Renal pelvis (tissue), 1 donor: ENCODE measurements at regions not wholly inside any gene's neighbourhood (a gene's known extent, or its start where the extent isn't known, plus 50 kb on each side); places are given as distances from the start of the nearest gene placed in this dataset.

Source experiments
- DNase-seq: peaks from one replicate; pipeline ENCODE4 v3.0.0-alpha.2; 2013

DNA sequence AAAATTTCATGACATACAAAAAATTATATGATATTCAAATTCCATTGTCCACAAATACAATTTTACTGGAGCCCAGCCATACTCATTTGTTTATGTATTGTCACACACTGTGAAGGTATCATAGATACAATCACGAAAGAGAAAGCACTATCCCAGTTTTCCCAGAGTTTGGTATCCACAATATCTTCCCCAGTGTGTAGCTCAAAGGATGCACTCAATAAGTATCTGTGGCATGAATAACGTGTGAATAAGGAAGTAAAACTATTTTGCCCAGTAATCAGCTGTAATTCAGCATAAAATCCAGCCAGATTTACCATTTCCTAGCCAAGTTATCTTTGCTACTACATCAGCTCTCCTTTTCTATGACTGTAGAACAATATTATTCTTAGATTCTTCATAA is 131.3 kb upstream of the KCNMB2 start:
- no peak for DNase-seq

DNA sequence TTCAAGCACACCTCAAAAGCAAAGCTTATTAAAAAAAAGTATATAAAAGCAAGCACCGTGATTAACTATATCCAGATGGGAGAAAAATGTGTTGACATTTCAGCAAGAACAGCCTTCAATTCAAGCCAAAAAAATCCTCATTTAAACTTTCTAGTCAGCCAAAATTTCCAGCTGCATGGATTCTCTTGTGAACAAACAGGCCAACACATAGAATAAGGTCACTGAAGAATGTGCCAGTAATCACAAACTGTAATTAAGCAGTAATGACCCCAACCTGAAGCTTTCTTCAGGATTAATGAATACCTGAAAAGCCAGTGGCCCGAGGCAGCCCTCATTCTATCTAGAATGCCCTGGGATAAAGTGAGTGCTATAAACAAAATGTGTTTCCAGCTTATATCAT is 130.7 kb upstream of the KCNMB2 start:
- peak; percentile 73 for DNase-seq

DNA sequence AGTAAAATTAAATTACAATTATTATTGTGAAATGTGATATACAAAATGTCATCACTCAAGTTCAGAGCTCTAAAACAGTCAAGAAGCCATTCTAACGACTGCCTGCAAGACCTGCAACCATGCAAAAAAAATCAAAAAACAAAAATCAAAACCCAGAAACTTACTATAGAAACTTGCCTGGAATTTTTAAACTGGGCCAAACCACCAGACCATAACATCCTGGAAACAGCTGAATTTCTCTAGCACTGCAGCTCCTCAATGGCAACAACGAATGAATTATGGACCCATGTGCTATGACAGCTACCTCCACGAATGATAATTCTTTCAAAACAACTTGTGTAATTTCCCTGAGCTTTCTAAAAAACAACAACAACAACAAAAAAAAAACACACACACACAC is 130.0 kb upstream of the KCNMB2 start:
- DNase-seq: no peak

DNA sequence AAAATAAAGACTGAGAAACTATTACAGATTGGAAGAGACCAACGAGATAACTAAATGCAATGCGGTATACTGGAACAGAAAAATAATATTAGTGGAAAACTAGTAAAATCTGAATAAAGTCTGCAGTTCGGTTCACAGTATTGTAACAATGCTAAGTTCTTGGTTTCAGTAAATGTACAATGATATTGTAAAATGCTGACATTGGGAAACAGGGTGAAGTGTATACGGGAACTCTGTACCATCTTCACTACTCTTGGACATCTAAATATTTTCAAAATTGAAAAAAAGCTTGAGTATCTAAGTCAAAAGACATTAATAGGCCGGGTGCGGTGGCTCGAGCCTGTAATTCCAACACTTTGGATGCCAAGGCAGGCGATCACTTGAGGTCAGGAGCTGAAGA is 120.9 kb upstream of the KCNMB2 start:
- no peak for DNase-seq

DNA sequence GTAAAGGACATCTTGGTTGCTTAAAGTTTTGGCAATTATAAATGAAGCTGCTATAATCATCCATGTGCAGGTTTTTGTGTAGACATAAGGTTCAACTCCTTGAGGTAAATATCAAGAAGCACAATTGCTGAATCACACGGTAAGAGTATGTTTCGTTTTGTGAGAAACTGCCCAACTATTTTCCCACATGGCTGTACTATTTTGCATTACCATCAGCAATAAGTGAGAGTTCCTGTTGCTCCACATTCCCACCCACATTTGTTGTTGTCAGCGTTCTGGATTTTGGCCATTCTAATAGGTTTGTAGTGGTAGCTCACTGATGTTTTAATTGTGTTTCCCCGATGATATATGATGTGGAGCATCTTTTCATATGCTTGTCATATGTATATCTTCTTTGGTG is 118.5 kb upstream of the KCNMB2 start:
- DNase-seq: no peak

DNA sequence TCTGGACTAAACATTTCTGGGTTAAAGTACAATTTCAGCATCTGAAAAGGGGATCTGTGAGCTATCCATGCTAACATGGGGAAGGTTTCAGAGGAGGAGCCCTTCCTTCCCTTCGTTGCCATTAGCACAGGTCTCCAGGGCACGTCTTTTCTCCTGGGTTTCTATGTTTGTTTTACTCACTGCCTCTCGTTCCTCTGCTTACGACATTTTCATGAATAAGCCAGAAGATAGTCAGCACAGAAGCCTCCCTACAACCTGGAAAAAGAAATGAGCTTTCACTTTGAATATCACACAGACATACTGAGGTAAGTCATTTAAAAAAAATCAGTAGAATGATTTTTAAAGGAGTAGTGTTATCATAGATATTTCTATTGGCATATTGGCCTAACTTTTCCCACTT is 117.2 kb upstream of the KCNMB2 start:
- DNase-seq: no peak

DNA sequence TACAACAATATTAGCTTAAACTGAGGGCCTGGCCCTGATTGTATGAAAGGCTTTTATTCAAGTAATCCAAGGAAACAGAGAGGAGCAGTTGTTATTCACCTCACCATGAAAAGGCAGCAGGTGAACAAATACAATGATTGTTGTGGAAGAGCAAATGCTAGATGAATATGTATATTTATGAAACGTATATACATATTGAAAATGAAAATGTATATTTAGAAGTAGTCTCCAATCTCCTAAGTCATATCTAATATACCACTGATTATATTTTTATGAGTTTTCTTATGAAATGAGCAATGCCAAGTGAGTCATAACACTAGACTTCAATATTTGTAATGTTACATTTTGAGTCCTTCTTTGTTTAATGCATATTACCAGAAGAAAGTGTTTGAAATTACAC is 116.2 kb upstream of the KCNMB2 start:
- no peak for DNase-seq

DNA sequence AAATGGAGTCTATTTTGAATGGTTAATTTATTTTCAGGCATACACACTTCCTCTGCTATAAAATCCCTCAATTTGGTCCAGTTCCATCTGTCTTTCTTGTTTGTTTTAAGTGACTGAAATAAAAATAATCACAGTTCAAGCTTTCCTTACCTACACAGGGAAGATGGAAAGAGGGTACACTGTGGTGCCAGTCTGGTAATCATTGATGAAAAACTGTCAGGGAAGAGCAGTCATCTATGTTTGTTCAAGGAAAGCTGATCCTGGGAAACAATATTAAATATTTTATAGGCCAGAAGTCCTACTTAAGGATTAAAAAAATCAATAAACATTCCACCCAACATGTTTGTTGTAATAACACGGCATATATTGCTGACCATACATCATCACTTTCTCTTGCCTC is 115.2 kb upstream of the KCNMB2 start:
- peak; percentile 42 for DNase-seq

DNA sequence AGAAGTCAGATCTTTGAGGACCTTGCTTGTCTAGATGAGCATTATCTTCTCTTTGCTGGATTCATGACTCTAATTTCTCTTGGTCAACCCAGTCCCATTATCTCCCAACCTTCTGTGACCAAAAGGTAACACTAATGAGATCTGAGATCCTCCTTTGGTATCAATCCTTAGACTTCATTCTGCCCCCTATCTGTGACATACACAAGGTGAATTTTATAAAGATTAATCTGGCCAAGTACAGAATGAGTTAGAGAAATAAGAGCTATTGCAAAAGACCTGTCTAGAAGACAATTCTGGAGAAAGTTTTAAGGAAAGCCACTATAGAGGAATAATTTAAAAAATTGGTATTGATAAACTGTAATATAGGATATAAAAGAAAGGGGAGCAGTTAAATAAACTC is 113.8 kb upstream of the KCNMB2 start:
- no peak for DNase-seq

DNA sequence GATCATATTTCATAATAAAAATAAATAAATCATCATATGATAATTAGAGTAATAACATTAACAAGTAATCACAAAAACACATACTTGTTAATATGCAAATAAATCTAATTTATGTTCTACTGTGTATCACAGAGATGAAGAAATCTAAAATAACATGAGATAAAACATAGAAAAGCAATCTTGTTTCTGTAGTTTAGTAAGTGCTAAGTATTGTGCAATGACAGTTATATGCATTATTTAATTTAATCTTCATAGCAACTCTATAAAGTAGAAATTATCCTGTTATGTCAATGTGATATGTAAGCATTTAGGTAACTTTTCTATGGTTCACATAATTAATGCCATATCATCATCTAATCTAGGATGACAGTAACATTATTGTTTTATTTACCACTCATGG is 108.2 kb upstream of the KCNMB2 start:
- DNase-seq: no peak

DNA sequence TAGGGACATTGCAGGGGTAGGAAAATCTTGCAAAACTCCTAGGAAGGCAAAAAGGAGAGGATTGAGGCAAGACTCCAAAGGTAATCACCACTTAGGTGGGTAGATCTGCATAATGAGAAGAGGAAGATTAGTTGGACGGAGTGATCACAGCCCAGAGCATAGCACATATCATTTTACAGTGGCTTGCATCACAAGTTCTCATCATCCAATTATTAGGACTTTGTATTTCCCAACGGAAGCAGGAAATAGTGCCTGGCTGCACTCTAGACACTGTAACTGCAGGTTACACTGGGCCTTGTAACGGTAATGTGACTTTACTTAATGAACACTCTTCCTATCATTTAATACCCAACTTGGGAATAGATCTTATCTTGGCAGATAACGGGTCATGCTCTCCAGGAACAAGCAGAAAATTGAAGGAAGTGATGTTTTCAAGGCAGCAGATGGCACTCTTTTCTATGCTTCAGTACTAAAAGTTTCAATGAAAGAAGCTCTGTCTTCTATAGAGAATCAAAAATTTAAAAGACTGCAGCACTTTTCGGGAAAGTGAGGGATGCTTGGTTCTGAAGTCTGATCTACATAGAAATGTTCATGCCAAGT is 101.9 kb upstream of the KCNMB2 start:
- no peak for DNase-seq

DNA sequence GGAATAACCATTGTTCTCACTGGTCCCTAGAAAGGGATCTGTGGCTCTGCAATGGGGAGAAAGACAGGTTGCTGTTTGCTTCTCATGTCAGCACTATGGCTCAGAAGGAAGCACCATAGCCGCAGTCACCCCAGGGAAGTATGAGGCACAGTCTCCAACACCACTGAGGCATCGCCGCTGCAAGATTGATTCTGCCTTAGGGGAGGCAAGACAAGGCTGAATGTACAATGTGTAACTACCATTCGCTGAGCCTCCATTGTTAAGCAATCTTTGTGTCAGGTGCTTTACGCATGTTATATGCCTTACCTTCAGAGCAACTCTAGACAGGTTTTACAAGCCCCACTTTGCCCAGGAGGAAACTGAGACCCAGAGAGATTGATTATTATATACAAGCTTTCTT is 100.7 kb upstream of the KCNMB2 start:
- no peak for DNase-seq

DNA sequence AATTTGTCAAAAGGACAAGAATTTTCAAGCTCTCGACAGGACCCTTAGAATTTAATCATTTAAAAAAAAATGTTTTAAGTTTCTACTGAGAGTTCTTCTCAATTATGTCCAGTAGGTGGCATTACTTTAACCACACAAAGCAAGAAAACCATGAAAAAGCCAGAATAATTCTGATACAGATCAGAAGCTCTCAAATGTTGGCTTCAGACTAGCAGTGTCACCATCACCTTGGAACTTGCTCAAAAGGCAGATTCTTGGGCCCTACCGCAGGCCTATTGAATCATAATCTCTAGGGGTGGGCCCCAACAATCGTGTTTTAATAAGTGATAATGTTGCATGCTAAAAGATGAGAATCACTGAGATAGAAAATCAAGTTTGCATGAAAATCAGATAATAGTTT is 99.5 kb upstream of the KCNMB2 start:
- DNase-seq: peak; percentile 33

DNA sequence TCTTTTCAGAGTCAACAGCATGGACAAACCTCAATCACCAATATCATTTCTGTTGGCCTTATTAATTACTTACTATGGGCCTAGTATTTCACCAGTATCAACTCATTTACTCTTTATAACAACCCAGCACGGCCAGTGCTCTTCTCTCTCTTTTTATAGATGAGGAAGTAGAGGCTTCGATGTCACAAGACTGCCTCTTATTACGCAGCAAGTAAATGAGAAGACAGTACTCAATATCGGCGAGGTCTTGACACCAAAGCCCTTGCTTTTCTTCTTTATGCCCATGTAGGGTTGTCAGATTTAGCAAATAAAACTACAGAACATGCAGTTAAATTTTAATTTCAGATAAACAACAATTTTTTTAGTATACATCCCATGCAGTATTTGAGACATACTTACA is 99.0 kb upstream of the KCNMB2 start:
- no peak for DNase-seq

DNA sequence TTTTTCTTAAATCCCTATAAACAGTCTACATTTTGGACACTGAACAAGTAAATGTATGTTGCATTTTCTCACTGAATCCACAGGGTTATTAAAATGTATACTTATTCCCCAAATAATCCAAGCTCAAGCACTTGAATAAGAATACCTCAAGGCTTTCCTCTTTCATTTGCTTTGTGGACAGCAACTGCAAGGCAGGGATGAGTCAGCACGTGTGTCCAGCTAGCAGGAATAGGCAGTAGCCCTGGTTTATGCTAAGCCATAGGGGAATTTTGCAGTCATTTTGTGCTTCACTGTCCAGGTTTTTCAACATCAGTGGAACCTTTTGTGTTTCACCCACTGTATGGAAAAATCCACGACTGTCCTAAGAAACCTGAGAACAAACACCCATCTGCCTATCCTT is 96.7 kb upstream of the KCNMB2 start:
- DNase-seq: no peak

DNA sequence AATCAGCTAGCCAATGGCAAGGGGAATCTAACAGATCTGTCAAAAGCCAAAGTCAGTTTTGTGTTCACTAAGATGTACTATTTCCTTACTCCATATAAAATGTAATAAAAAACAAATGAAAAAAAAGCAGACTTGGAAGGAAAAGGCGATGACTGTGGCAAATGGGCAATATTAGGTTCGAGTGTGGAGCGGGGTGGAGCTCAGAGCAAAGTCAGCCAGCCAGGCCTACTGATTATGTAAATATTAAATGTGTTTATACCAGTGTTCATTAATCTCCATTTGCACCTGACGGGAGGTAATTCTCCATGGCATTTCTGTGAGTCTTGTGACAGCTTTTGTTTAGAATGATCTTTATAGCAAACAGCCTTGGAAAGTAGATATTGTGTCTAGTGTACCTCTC is 96.2 kb upstream of the KCNMB2 start:
- no peak for DNase-seq

DNA sequence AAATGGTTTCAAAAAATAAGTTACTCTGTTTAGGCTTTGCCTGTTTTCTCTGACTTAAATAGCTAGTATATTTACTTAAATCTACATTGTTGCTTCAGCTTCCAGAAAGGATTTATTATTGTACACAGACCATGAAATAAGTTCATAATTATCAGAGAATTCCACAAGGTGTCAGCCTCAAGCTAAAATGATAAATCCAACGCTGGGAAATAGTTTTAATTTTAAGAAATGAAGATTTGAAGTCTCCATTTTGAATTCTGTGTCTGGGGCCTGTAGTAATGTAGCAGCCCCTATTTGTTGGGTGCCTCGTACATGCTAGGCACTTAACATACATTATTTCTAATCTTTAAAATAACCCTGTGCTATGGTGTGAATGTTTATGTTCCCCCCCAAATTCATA is 92.6 kb upstream of the KCNMB2 start:
- DNase-seq: no peak

DNA sequence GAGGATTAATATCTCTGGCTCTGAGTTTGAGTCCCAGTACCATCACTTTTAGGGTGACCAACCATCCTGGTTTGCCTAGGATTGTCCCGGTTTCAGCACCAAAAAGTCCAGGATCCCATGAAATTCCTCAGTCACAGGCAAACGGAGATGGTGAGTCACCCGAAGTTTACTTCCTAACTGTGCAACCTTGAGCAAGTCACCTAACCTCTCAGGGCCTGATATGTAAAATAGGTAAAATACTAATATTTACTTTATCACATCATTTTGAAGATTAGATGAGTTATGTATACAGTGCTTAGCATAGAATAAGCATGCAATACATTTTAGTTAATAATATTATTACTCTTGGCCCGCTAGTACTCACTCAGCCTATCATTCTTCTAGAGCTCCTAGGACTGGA is 91.1 kb upstream of the KCNMB2 start:
- no peak for DNase-seq

DNA sequence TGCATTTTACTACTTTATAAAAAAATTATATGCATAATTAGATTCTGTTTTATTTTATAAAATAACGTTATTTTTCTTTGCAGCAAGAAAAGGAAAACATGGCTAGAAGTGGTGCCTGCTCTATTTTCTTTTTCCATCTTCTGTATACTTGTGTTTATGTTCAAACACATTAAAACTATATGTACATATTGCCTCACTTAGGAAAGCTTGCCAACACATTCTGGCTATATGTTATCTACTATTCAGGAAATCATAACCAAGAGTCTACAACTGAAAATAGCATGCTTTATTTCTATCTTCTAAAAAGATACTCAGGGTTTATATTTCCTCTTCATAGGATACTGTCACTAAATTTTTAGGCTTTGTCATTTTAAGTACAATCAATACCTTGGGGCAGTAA is 90.2 kb upstream of the KCNMB2 start:
- DNase-seq: no peak

DNA sequence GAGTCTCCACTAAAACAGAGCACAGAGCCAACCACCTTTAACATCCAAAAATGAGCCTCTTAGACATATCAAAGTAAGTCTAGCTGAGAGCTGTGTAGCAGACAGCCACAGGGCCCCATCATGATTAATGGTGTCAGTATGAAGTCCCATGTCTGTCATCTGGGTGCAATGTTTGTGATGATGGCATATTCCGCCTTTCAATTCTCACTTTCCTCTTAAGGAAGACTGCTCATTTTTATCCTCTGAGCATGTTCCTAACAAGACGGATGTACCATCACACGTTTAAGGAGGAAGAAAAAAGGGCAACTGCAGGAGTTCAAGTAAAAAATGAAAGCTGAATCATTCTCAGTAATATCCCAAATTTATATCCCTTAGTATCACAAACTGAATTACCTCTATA is 85.8 kb upstream of the KCNMB2 start:
- DNase-seq: no peak

DNA sequence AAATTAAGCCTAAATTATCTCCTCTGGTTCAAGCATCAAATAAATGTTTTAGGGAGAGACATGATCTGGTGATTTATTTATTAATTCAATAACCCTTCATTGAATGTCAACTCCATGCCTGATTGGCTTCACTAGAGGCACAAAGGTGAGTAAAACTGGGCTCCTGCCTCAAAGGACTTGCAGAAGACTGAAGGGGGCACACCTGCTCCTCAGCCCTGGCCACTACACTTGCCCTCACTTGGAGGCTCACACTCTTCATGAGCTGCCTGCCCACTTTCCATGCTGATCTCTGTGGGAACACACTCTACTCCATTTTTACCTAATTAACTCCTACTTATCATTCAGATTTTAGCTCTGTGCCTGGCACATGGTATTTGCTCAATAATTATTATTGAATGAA is 84.4 kb upstream of the KCNMB2 start:
- no peak for DNase-seq

DNA sequence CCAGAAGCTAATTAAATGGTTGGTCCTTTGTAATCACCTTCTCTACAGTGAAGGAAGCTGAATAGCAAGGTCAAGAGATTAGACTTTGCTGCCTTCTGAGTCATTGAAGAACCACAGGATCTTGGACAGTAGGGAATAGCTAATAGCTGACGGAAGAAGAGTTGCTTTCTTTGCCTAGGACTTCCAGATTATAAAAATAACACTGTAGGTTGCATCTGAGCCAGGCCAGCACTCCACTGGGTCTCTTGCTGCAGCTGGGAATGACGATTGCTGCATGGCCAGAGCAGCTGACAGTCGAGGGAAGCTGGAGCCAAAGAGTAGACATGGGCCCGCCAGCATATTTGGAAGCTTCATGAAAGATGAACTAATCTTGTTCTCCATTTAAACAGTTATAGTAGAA is 81.5 kb upstream of the KCNMB2 start:
- DNase-seq: no peak

DNA sequence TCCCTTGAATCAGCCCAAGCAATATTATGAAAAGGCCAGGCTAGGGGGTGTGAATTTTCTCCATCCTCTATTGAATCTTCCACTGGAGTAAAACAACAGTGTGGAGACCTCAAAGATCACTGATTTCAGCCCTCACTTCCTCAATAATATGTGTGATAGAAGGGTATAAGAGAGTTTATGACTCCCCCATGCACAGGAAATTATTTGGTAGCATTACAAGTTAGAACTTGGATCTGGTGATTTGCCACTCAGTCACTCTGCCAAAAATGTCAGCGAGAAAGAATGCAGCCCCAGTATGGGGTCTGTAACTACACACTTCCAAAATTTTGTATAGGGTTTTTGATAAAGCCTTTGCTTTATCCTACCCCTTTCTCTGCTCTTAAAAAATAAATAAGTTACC is 81.0 kb upstream of the KCNMB2 start:
- DNase-seq: no peak

DNA sequence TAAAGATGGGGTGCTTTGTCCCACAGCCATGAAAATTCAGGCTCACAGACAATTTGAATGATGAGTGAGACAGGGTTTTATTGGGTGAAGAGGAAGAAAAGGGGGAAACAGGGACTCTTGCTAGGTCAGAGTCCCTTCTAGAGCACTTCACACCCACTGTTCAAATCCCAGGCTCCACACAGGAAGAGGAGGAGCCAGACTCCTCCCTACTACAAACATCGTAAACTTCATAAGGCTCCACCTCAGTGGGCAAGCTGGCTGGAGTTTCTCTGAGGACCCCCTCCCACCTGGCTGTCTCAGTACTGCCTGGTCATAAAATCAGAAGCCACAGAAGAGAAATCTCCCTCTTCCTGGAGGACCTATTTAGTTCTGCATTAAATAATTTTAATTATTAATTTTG is 80.3 kb upstream of the KCNMB2 start:
- no peak for DNase-seq

DNA sequence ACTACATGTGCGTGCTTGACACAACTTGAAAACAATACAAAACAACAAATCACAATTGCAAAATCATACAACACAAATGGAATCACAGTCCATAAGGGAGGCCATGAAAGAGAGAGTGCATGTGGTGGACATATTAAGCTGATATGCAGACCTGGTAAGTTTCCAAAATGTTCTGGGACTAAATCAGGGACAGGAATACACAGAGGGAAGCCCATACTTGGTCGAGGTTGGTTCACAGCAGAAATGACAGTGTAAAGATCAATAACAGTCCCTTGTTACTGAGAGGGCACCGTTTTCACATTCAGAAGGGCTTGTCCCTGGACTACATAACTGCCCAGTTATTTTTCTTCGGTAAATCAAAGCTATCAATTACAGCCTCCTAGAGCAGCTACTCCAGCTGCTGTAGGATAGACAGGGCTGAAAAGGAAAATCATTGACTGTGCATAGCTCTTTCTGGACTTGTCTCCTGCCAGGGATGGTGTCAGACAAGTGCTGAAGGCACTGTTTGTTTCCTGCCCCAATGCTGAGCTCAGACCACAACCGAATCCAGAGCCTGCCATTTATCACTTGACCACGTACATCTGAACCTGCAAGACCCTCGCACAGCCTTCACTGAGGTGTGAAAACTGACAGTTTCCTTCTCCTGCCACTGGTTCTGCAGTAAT is 79.5 kb upstream of the KCNMB2 start:
- peak; percentile 22 for DNase-seq
